Middle frontal gyrus (tissue), 1 donor: ENCODE measurements at regions not wholly inside any gene's neighbourhood (a gene's known extent, or its start where the extent isn't known, plus 50 kb on each side); places are given as distances from the start of the nearest gene placed in this dataset.
"Not testable (repeated sequence)": the region's sequence is repeated elsewhere in the genome, so short reads cannot be mapped to it uniquely, and the experiment has no call there.

Source experiments
- DNase-seq: peaks from one replicate; pipeline ENCODE4 v3.0.0-alpha.2; 2015; ENCODE audit warnings: low spot score; ENCODE audit errors: extremely low spot score

DNA sequence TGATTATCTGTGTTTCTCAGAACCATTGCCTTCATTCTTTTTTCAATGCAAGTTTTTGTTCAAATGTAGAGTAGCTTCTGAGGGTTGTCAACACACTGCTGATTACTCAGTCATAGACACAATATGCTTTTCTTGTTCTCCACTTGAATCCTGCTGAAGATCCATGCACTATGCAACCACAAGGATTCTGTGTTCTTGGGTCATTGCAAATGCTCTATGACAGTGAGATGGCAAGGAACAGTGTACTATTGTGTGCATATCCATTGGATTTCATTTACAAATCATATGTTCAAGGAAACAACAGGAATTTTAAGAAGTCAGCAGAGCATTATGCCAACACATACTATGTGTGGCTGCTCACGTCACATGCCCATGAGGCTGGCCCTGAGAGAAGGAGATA, 1590.2 kb downstream of the EFNA5 start:
- DNase-seq, result no peak

DNA sequence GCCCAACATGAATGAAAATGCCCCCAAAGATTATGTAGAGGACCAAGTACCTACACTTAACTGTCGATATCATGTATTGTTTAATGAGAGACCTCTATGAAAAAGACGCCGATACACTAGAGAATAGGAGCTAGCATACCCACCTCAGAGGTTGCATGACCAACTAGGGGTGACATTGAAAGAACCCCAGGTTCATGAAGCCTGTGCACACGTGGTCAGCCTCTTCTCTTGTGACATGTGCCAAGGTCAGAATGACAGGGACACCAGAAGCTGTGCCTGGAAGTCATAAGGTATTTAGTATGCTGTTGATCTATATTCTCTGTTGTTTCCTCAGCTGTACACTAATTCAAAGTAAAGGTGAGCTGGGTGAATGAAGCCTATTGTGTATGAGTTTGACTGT, 1594.1 kb downstream of the EFNA5 start:
- no peak for DNase-seq

DNA sequence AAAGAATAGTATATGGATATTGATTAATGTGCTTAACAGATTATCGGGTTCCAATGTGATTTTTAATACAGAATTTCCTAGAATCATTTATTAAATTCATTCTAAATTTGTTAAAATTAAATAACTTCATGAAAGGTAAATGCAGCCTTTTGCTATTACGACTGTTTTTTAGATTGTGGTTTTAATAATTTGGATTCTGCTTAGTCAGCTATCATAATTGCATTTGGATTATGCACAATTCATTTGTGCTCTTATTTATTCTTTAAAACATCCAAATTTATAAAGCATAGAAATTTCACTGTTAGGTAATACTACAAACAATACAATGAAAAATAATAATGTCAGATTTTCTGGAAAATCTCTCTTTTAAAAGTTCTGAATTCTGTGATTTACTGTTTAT, 1598.5 kb downstream of the EFNA5 start:
- no peak for DNase-seq

DNA sequence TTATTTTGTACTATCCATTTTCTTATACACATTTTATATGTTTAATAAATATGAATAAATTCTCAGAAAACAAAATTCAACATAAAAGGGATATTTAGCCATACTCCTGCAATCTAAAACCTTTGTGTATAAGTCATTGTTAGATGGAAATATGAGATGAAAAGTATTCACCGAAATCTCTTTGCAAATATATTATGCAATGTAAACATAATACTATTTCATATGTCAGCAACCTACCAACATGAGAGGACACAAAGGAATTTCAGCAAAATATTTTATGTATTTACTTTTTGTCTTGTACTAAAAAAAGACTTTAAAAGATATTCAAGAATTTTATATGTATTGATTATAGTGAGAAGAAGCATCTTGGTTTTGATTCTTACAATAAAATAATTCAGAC, 1623.4 kb downstream of the EFNA5 start:
- no peak for DNase-seq

DNA sequence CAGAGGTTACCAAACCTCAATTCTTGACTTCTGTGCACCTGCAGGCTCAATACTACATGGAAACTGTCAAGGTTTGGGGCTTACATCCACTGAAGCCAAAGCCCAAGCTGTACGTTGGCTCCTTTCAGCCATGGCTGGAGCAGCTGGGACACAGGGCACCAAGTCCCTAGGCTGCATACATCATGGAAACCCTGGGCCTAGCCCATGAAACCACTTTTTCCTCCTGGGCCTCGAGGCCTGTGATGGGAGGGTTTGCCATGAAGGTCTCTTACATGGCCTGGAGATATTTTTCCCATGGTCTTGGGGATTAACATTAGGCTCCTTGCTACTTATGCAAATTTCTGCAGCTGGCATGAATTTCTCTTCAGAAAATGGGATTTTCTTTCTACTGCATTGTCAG, 1638.7 kb downstream of the EFNA5 start:
- not testable (repeated sequence) for DNase-seq

DNA sequence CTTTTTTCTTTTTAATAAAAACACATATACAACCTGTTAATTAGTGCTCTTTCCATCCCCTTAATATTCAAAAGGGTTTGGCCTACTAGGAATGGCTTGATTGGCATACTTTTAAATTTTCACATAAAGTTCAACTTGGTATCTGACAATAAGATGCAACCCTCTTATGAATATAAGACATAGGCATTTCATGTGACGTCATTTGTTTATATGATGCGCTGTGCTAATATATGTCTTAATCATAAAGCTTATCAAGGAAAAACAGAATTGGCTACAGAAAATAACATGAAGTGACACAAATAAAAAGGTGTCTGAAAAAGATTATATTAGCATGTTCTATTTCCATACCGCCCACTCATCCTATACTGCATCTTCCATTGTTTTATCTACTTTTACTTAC, 1642.4 kb downstream of the EFNA5 start:
- DNase-seq, result no peak

DNA sequence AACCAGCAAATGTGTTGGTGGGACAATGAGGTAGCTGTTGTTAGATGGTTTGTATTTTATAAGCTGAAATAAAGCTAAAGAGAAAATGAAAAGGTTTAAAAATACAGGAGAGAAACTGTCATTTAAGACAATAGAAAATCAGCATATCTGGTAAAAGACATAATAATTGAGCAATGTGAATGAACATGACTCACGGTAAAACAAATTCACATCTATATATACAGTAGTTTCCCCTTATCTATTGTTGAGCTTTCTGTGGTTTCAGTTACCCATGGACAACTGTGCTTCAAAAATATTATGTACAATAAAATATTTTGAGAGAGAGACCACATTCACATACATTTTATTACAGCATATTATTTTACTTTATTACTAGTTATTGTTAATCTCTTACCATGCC, 1649.8 kb downstream of the EFNA5 start:
- DNase-seq, result no peak

DNA sequence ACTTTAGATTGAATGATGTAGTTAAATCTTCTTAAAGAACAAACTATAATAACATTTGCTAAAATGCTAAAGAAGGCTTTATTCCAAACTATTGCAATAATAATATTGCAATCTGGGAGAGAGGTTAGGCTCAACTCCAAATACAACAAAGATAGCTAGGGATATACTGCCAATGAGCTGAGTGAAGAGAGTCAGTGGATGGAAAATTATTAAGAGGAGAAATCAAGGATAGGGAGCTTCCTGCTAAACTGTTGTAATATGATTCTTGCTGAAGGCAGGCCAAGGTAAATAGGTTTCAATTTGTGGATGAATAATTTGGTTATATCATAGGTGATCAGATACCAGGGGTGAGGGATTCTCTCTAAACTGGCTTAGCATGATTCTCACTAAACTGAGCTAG, 1651.5 kb downstream of the EFNA5 start:
- DNase-seq, result no peak

DNA sequence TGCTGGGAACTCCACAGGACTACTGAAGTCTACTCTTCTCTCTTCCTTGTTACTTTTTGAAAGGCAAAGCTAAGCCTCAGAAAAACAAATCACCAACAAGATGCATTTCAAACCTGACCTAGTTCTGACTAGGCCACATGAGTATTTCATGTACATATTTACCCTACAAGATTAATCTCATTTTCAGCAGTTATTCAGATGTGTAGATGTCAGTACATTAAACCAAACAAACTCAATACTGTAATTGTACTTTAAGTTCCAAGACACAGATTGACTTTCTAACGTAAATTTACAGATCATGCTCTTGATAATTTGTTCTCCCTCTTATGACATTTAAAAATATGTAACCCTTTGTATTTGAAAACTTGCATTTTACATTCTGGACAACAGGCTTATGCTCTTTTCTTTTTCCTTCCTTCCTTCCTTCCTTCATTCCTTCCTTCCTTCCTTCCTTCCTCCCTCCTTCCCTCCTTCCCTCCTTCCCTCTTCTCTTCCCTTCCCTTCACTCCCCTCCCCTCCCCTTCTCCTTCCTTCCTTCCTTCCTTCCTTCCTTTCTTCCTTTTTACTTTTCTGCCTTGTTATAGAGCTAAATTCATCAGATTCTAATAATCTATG, 1653.4 kb downstream of the EFNA5 start:
- no peak for DNase-seq

DNA sequence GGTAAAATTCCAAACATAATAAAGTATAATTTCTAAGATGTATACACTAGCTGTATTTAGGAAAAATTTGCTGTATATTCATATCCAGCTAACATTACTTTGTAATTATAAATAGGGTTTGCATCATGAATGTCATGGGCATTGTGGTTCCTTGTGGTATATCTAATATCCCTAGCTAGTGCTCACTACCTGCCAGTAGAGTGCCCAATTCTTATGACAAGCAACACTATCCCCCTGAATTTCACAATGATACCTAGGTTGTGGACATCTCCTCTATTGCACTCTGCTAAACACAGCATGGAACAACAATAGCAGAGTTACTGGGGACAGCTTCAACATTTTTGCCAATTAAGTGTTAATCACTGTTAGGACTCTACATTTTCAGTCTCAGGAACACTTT, 1656.5 kb downstream of the EFNA5 start:
- no peak for DNase-seq

DNA sequence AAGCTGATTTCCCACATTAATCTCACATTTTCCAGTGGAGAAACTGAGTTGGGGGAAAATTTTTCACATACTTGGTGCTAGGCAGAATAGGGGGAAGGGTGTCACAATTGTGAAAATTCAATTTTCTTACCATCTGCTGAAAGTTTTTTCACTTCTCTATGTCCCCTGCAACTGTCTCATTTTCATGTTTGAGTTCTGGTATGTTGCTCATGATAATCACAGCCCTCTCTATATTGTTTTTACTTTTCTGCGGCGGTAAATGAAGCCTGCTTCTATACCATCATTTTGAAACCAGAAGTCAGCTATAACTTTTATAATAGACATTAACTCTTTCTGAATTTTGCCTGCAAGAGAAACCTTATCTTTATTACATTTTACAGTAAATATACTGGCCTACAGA, 1664.5 kb downstream of the EFNA5 start:
- DNase-seq, result no peak

DNA sequence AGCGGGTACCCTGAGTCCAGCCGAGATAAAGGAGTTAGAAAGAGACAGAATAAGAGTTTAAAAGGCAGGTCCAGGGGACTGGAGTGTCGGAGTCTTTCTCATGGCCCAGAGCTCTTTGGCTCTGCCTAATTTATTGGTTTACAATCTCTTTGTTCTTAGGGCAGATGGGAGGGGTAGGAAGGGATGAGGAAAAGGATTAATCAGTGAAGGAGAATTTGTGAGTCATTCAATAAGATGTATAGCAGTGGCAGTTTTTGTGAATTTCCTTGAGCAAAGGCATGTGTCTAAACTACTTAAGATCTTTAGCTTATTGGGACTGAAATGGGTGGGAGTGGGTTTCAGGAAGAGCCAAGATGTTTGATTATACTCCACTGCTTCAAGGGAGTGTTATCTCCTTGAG, 1671.7 kb downstream of the EFNA5 start:
- DNase-seq, result not testable (repeated sequence)

DNA sequence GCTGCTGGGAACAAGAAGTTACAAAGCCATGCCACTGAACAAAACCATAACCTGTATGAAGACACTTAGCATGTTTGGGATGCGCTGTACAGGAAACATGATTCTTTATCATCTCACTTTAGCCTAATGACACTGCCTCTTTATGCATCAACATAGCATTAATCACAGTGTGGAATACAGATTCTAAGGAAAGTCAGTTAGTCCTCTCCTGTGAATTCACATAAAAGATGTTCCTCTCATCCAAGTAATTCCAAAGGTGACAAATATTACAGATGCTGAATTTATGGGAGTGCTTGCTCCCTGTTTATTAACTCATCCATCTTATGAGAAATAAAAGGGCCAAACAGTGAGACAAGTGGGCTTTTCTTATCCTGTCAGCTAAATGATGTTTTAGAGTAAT, 1677.7 kb downstream of the EFNA5 start:
- no peak for DNase-seq

DNA sequence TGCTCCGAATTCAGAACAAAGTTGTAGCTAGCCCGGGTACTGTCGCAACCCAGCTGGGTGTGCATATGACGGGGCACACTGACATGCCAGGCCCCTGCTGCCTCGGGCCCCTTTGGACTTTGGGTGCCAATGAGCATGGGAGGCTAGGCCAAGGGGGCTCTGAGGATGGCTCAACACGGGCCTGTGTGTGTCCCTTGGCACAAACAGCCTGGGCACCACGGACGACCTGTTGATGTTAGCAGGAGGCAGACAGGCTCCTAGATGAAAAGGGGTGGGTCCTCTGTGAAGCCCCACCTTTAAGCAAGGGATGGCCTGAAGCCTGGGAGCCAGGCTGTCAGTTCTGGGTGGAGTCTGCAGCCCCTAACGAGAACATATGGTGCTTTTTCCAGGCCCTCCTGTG, 1688.2 kb downstream of the EFNA5 start:
- no peak for DNase-seq

DNA sequence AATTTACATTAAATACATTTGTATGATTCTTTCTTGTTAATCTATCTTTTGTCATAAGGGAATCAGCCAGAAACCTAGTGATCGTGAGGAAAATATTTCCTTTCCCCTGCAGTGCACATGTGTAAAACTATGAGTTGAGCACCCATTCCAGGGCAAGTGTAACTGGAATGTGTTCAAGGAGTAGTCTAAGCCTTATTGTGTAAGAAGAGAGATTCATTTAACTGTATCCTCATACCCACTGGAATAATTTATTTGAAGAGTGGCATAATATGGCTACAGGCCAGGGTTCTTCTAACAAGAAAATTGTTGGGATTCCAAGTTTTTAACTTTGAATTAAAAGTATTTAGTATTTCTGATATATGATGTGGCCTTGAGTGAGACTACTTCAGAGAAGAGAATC, 1692.7 kb downstream of the EFNA5 start:
- no peak for DNase-seq

DNA sequence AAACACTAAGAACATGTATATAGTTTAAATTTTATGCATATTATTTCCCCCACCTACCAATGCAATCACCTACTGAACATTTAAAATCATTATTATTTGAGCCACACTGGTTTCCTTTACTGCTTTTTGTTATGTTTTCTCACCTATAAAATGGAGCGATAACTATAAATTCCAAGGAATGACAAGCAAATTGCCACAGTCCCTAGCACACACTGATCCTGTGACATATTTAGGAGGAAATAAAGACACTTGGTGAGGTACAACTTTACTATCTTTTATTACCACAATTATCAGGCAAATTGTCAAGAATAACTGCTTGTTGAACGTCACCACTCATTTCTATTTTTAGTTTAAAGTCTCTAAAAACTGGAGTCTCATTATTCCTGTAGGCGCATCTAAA, 1693.6 kb downstream of the EFNA5 start:
- DNase-seq, result no peak

DNA sequence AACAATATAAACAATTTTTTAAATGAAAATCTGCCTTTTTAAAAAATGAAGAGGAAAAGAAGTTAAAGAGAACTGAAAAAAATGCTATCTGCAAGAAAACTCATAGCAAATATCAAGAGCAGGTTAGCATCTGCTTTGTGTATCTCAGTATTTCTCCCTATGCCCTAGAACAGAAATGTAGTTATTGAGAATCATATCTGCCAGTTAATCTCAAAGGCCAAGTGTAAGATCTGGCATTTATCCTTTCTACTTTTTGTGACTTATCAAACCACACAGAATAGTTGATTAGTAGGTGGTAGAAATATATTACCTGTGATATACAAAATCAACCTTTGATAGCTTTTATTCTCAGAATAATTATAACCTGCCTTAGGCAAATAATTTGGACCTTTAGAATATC, 1699.8 kb downstream of the EFNA5 start:
- DNase-seq, result no peak

DNA sequence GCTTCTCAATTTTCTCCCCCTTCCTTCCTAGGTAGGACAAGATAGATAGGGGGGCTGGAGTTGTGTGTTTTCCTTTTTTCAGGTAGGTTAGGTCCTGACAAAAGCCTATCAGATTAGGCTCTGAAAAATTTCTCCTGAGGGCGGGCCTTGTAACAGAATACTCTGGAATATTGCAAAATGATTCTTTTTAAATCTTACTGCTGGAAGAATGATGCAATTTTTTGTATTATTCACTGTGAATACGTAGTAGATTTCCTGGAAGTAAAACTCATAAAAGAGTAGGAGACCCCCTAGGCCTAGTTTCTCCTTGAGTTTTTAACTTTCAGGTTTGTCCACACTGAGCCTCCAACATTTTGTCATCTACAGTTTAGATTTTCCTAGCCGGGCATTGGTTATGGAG, 1701.8 kb downstream of the EFNA5 start:
- DNase-seq, result no peak

DNA sequence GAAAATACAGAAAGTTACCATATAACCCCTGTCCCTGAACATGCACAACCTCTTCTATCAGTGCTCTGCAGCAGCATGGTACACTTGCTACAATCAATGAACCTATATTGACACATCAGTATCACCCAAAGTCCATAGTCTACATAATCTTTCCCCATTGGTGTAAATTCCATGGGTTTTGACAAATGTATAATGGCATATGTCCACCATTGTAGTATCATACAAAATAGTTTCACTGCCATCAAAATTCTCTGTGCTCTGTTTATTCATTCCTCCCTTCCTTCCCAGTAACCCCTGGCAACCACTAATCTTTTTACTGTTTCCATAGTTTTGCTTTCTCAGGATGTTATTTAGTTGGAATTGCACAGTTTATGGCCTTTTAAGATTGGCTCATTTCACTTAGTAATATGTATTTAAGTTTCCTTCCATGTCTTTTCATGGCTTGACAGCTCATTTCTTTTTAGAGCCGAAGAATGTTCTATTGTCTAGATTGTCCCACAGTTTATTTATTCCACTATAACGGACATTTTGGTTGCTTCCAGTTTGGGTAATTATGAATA, 1707.0 kb downstream of the EFNA5 start:
- no peak for DNase-seq

DNA sequence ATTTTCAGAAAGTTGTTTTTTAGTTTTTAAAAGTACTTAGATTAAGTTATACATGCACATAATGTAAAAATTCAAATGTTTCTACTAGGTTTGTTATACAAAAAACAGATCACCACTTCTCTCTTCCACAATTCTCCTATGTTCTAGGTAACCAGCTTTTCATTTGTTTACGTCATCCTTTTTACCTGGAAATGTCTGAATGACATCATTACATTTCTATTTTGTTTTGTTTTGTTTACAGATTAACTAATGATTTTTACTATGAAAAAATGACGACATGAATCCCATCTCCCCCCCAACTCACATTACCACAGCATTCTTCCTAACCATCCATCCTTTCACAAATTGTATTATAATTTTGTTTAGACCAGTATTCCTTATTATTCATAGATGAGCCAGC, 1709.2 kb downstream of the EFNA5 start:
- no peak for DNase-seq

DNA sequence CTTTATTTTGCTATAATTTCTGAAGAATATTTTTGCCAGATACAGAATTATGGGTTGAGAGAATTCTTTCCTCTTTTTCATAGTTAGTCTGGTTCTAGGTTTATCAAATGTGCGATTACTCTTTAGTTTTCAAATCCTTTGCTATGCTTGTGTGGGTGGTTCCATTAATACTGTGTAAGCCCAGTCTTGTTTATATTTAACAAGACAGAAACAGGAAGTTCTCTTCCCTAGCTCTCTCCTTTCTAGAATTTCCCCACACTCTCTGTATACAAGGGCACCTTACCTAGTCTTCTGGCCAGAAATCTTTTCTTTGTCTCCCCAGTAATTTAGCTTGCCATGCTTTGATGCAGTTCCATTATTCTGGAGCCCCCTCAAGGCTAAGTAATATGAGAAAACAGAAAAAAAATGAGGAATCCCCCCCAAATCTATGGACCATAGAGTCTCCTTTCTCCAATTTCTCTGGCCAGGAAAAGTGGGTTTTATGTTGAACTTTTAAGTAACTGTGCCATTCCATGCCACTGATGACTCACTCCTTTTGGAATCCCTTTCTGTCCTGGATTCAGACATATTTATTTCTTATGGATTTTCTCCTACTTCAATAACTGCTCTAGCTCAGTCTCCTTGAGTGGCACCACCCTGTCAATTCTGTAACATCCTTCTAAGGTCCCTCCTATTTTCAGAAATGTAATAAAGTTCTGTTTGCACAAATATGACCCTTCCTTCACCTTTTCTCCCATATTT, 1714.1 kb downstream of the EFNA5 start:
- DNase-seq, result no peak

DNA sequence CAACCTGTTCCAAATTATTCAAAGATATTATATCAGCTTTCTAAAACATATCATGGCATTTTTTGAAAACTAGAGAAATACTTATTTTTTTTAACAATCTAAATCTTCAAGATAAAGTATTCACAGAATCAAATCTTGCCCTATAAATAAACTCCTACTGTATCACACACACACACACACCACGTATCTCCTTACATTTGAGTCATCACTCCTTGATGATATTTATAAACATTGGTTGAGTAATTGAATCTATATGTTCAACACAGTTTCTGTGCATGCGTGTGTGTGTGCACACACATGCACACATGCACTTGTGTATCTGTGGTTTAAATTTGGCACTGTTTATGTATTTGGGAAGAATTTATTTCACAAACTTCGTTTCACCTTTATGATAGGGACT, 1716.4 kb downstream of the EFNA5 start:
- no peak for DNase-seq

DNA sequence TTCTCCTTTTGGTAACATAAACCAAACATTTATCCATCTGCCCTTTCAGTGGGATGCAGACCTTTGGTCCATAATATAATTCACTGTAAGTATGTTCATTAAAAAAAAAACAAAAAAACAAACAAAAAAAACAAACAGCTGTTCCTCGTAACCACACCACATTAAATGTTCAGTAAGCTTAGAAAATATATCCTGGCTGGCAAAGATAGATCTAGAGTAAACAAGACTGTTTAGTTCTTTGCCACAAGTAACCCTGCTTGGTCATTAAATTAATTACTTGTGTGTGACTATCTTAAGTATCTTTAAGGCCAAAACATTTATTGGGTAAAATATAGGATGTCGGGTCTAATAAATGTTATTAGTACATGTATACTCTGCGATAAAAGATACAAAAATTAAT, 1717.1 kb downstream of the EFNA5 start:
- DNase-seq, result no peak
